T-helper 2 cell (primary cell): ENCODE measurements at regions not wholly inside any gene's neighbourhood (a gene's known extent, or its start where the extent isn't known, plus 50 kb on each side); places are given as distances from the start of the nearest gene placed in this dataset.
"Not testable (repeated sequence)": the region's sequence is repeated elsewhere in the genome, so short reads cannot be mapped to it uniquely, and the experiment has no call there.

ENCODE experiments used
- DNase-seq, 5 experiments: peaks; one replicate each; pipeline versions ENCODE4 v3.0.0 to v3.0.0-alpha.2; 2012 to 2022

GRCh38 chr1:79711001-79711431, 704.5 kb upstream of the ADGRL4 start:
- DNase-seq: peak in 1 of 5 experiments; percentile 0

- no peak for DNase-seq
Observed at GRCh38 chr1:79708646-79709265, 702.2 kb upstream of the ADGRL4 start.

- no peak for DNase-seq
Observed at GRCh38 chr1:79705218-79705617, 698.7 kb upstream of the ADGRL4 start.

GRCh38 chr1:79704067-79704466, 697.5 kb upstream of the ADGRL4 start:
- no peak for DNase-seq

- not testable (repeated sequence) for DNase-seq
Observed at GRCh38 chr1:79702336-79702999, 695.9 kb upstream of the ADGRL4 start.

GRCh38 chr1:79695138-79695537, 688.6 kb upstream of the ADGRL4 start:
- DNase-seq: no peak

GRCh38 chr1:79694241-79694640, 687.7 kb upstream of the ADGRL4 start:
- no peak for DNase-seq

GRCh38 chr1:79693441-79694114, 687.0 kb upstream of the ADGRL4 start:
- no peak for DNase-seq

- DNase-seq: no peak
Observed at GRCh38 chr1:79692519-79692918, 686.0 kb upstream of the ADGRL4 start.

- no peak for DNase-seq
Observed at GRCh38 chr1:79688932-79689331, 682.4 kb upstream of the ADGRL4 start.

- DNase-seq: no peak
Observed at GRCh38 chr1:79683420-79683819, 676.9 kb upstream of the ADGRL4 start.

- DNase-seq: no peak
Observed at GRCh38 chr1:79682478-79682877, 675.9 kb upstream of the ADGRL4 start.

GRCh38 chr1:79681382-79681781, 674.9 kb upstream of the ADGRL4 start:
- no peak for DNase-seq

GRCh38 chr1:79679916-79680315, 673.4 kb upstream of the ADGRL4 start:
- no peak for DNase-seq

GRCh38 chr1:79667848-79668696, 661.5 kb upstream of the ADGRL4 start:
- DNase-seq: no peak

GRCh38 chr1:79667166-79667565, 660.6 kb upstream of the ADGRL4 start:
- no peak for DNase-seq

GRCh38 chr1:79663916-79664315, 657.4 kb upstream of the ADGRL4 start:
- DNase-seq: no peak

- no peak for DNase-seq
Observed at GRCh38 chr1:79662596-79662995, 656.1 kb upstream of the ADGRL4 start.

- no peak for DNase-seq
Observed at GRCh38 chr1:79660129-79660528, 653.6 kb upstream of the ADGRL4 start.

- DNase-seq: no peak
Observed at GRCh38 chr1:79657951-79658658, 651.6 kb upstream of the ADGRL4 start.

GRCh38 chr1:79655876-79656275, 649.3 kb upstream of the ADGRL4 start:
- no peak for DNase-seq

GRCh38 chr1:79652426-79652825, 645.9 kb upstream of the ADGRL4 start:
- DNase-seq: no peak
